Esophagus (tissue), 2 donors: ENCODE measurements at regions not wholly inside any gene's neighbourhood (a gene's known extent, or its start where the extent isn't known, plus 50 kb on each side); places are given as distances from the start of the nearest gene placed in this dataset.

Source experiments
- H3K27ac ChIP-seq, 2 donors: one replicate each; pipeline ENCODE4 v1.5.1; 2013; ENCODE audit warnings: low read depth in 2 of 2, mild to moderate bottlenecking in 2 of 2, inconsistent platforms in 1 of 2, low read length in 1 of 2, moderate library complexity in 1 of 2
- H3K27me3 ChIP-seq, 2 donors: one replicate each; pipeline ENCODE4 v1.6.1; 2013; ENCODE audit warnings: low read length in 2 of 2, control low read depth in 1 of 2, mild to moderate bottlenecking in 1 of 2; ENCODE audit not compliant: insufficient read depth in 2 of 2, control insufficient read depth in 1 of 2
- H3K36me3 ChIP-seq, 2 donors: one replicate each; pipeline ENCODE4 v1.6.1; 2013; ENCODE audit warnings: low read length in 1 of 2; ENCODE audit not compliant: control insufficient read depth in 2 of 2, insufficient read depth in 2 of 2
- H3K4me1 ChIP-seq, 2 donors: one replicate each; pipeline ENCODE4 v1.6.1; 2013; ENCODE audit warnings: low read length in 1 of 2; ENCODE audit not compliant: control insufficient read depth in 2 of 2, insufficient read depth in 2 of 2
- H3K4me3 ChIP-seq, 2 donors: one replicate each; pipeline ENCODE4 v1.5.1; 2013; ENCODE audit warnings: low read length in 2 of 2, mild to moderate bottlenecking in 2 of 2, low read depth in 1 of 2, moderate library complexity in 1 of 2
- H3K9me3 ChIP-seq, 2 donors: one replicate each; pipeline ENCODE4 v1.6.1; 2013; ENCODE audit warnings: mild to moderate bottlenecking in 2 of 2, low read depth in 1 of 2, low read length in 1 of 2, moderate library complexity in 1 of 2; ENCODE audit not compliant: control insufficient read depth in 2 of 2, insufficient read depth in 1 of 2
- WGBS, 2 donors: extraction: QIAGEN DNeasy Blood & Tissue Kit; methylation state at CpG; one replicate each; pipeline ENCODE4 v1.1.7; 2013; 5-methylcytosine and 5-hydroxymethylcytosine counted together
- donor health status: healthy with polysubstance abuse.
- donor health status: Bipolar disorder and iron deficiency.

DNA sequence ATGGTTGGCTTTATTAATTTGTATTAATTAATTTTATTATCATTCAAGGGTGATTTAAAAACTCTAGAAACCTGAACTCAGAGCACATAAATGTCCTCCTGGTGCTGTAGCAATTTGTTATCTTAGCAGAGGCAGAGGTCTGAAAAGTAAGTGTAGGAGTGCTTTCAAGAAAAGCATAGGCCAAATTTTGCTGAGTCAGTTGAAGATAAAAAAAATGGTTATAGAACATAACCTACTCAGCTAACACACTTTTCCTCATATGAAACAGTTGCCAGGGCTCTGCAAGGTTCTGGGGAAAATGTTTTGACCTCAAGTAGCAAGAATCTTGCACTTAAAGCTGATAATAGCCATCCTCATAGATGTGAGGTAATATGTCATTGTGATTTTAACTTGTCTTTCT is 53.5 kb upstream of the CHODL start:
- Histone ChIP-seq H3K36me3 (no peaks in the 10 kb centered on the region), H3K9me3 (no peaks in the 10 kb centered on the region), H3K27me3 (no peaks in the 10 kb centered on the region), H3K4me3 (no peak overlapping the region), H3K4me1 (no peaks in the 10 kb centered on the region), H3K27ac (no peak overlapping the region)

DNA sequence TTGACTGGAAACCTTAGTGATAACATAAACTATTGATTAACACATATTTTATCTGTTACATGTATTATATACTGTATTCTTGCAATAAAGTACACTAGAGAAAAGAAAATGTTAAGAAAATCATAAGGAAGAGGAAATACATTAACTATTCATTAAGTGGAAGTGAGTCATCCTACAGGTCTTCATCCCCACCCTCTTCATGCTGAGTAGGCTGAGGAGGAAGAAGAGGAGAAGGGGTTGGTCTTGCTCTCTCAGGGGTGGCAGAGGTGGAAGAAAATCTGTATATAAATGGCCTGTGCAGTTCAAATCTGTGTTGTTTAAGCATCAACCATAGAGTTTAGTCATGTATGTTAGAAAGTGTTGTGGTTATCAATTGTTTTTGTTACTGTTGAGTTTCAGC is 66.1 kb upstream of the CHODL start:
- no peaks in the 10 kb centered on the region for H3K36me3 ChIP-seq
- H3K27ac ChIP-seq, result no peak overlapping the region
- H3K4me3 ChIP-seq, result no peak overlapping the region
- no peaks in the 10 kb centered on the region for H3K4me1 ChIP-seq
- H3K27me3 ChIP-seq, result no peaks in the 10 kb centered on the region
- no peaks in the 10 kb centered on the region for H3K9me3 ChIP-seq

DNA sequence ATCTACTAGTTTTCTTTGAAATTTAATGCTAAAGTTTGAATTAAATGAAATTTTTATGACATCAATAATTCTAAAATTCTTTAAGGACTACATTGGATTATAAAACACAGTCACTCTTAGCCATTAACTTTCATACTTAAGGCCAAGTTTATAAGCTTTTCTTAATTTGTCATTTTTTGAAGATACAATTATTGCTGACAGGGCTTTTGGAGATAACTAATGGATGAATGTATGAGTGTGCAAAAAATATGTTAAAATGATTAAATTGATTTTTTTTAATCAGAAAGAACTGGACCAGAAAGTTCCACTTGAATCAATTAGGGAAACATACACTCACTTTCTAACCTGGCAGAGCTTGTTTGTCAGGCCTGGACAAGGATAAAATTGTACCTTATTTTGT is 70.3 kb upstream of the CHODL start:
- Histone ChIP-seq H3K27me3 (no peaks in the 10 kb centered on the region), H3K4me3 (no peak overlapping the region), H3K36me3 (no peaks in the 10 kb centered on the region), H3K4me1 (no peaks in the 10 kb centered on the region), H3K27ac (no peak overlapping the region), H3K9me3 (no peaks in the 10 kb centered on the region)

DNA sequence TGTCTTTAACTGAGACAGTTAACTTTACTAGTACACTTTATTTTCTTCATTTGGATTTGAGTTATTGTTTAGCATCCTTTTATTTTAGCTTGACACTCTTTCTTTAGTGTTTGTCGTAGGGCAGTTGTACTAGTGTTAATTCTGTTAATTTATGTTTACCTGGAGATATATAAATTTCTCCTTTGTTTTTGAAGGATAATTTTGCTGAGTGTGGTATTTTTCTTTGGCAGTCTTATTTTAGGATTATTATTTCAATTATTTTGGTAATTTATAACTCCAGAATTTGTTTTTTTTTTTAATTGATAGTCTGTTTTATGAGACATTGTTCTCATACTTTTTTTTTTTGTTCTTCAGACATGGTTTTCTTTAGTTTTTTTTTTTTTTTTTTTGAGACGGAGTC is 73.8 kb upstream of the CHODL start:
- no peak overlapping the region for H3K27ac ChIP-seq
- H3K4me1 ChIP-seq, result no peaks in the 10 kb centered on the region
- no peak overlapping the region for H3K4me3 ChIP-seq
- WGBS, 2 donors, result 95% methylated on average over 1 of the region's 2 CpGs
- H3K27me3 ChIP-seq, result no peaks in the 10 kb centered on the region
- no peaks in the 10 kb centered on the region for H3K9me3 ChIP-seq
- no peaks in the 10 kb centered on the region for H3K36me3 ChIP-seq

DNA sequence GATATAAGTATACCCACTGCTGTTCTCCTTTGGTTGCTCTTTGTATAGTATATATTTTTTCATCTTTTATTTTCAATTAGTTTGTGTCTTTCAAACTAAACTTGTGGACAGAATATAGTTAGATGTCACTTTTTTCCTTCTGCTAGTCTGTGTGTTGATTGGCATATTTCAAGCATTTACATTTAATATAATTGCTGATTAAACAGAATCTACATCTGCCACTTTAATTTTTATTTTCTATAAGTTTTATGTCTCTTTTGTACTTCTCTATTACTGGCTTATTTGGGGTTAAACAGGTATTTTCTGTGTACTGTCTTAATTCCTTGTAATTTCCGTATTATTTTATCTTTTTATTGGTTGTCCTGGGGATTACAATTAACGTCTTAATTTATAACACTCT is 74.4 kb upstream of the CHODL start:
- Histone ChIP-seq H3K4me1 (no peaks in the 10 kb centered on the region), H3K4me3 (no peak overlapping the region), H3K27me3 (no peaks in the 10 kb centered on the region), H3K27ac (no peak overlapping the region), H3K9me3 (no peaks in the 10 kb centered on the region), H3K36me3 (no peaks in the 10 kb centered on the region)
- WGBS, 2 donors, result 82 to 93% methylated on average over 2 of the region's 2 CpGs

DNA sequence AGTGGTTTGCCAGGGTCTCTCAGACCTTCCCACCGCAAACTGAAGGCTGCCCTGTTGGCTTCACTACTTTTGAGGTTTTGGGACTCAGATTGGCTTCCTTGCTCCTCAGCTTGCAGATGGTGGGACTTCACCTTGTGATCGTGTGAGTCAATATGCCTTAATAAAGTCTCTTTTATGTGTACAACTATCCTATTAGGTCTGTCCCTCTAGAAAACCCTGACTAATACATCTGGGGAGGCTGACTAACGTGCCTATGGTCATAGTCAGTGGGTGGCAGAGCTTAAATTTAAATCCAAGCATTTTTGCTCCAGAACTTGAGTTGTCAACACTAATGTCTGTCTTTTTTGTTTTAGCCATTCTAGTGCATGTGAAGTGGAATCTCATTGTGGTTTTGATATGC is 76.5 kb upstream of the CHODL start:
- Histone ChIP-seq H3K9me3 (no peaks in the 10 kb centered on the region), H3K27ac (no peak overlapping the region), H3K27me3 (no peaks in the 10 kb centered on the region), H3K36me3 (no peaks in the 10 kb centered on the region), H3K4me3 (no peak overlapping the region), H3K4me1 (no peaks in the 10 kb centered on the region)
- WGBS, 2 donors, result 70 to 75% methylated on average over 3 of the region's 3 CpGs

DNA sequence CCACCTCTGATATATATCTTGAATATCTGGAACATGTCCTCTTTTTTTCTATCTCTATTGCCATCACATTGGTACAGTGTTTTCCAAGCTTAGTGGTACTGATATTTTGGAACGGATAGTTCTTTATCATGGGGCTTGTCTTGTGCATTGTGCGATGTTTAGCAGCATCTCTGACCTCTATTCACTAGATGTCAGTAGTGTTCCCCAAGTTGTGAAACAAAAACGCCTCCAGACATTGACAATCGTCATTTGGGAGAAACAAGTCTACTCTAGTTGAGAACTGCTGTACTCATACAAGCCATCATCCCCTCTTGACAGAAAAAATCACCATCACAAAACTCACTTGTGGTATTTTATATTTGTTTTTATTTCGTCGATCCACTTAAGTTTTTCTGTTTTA is 79.7 kb upstream of the CHODL start:
- Histone ChIP-seq H3K9me3 (no peaks in the 10 kb centered on the region), H3K36me3 (no peaks in the 10 kb centered on the region), H3K4me3 (no peak overlapping the region), H3K27me3 (no peaks in the 10 kb centered on the region), H3K27ac (no peak overlapping the region), H3K4me1 (no peaks in the 10 kb centered on the region)
- WGBS, 2 donors, result 44 to 54% methylated on average over 6 of the region's 6 CpGs

DNA sequence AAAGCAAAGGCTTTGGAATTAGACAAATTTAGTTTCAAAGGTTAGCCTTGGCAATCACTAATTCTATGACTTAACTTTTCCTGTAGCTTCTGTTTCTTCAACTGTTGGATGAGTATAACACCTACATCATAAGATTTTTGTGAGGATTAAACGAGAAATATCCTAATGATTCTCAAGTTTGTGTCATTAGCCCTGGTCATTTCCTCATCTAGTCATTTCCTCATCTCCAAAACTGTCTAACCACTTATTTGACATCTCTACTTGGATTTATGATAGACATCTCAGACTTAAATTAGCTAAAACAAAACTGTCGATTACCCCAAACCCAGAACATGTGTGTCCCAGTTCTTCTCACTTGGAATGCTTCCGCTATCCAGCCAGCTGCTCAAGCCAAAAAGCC is 80.2 kb upstream of the CHODL start:
- 61 to 68% methylated on average over 3 of the region's 3 CpGs for whole genome bisulfite sequencing, 2 donors

DNA sequence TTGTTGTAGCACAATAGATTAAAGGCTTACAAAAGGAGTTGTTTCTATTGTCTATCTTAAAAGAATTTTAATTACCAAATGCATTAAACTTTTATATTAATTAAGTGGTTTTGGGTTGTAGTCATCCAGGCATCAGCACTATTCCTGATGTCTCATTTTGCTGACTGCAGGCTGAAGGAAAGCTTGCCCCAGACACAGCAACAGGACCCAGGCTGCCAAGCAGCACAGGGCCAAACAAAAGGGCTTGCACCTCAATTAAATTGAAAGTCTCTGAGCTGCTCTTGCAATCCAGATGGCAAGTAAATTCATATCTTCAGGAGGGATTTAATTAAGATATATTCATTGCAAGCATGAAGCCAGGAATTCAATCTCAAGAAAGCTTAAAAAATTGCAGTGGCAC is 80.7 kb upstream of the CHODL start:
- Histone ChIP-seq H3K4me1 (no peaks in the 10 kb centered on the region), H3K9me3 (no peaks in the 10 kb centered on the region), H3K27ac (no peak overlapping the region)

More for the DNA sequence above, 80.2 kb upstream of the CHODL start:
- Histone ChIP-seq H3K27ac (no peak overlapping the region), H3K36me3 (no peaks in the 10 kb centered on the region), H3K27me3 (no peaks in the 10 kb centered on the region), H3K9me3 (no peaks in the 10 kb centered on the region), H3K4me3 (no peak overlapping the region), H3K4me1 (no peaks in the 10 kb centered on the region)

DNA sequence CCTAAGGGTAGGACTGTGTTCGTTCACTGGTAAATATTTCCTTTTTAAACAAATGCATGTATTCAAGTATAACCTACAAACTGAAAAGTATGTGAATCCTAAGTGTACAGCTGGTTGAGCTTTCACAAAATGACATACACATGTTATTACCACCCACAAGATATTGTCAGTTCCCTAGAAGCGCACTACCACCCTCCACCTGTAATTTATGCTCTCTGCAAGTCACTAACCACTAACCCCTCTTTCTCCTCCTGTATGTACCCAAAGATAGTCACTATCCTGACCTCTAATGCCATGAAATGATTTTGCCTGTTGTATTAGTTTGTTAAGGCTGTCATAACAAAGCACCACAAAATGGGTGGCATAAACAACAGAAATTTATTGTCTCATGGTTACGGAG is 82.8 kb upstream of the CHODL start:
- Histone ChIP-seq H3K9me3 (no peaks in the 10 kb centered on the region), H3K4me3 (no peak overlapping the region), H3K4me1 (no peaks in the 10 kb centered on the region), H3K36me3 (no peaks in the 10 kb centered on the region), H3K27me3 (no peaks in the 10 kb centered on the region), H3K27ac (no peak overlapping the region)
- 87 to 91% methylated on average over 3 of the region's 3 CpGs for WGBS, 2 donors

More for the DNA sequence above, 80.7 kb upstream of the CHODL start:
- no peaks in the 10 kb centered on the region for H3K36me3 ChIP-seq
- no peak overlapping the region for H3K4me3 ChIP-seq
- no peaks in the 10 kb centered on the region for H3K27me3 ChIP-seq
